Epithelial cell of esophagus (primary cell): ENCODE measurements at regions not wholly inside any gene's neighbourhood (a gene's known extent, or its start where the extent isn't known, plus 50 kb on each side); places are given as distances from the start of the nearest gene placed in this dataset.

ENCODE experiments used
- DNase-seq: peaks from one replicate; pipeline ENCODE4 v3.0.0; 2010; ENCODE audit warnings: low read depth
- H3K4me3 ChIP-seq: 2 replicates; pipeline ENCODE4 v1.5.1; 2011; ENCODE audit warnings: mild to moderate bottlenecking, low read length, control low read depth
- TF ChIP-seq, protein P1 (sequence below): IDR thresholded peaks from 2 replicates; pipeline ENCODE4 v1.5.1; 2011; ENCODE audit warnings: low read depth, mild to moderate bottlenecking, low read length, control low read depth, inconsistent platforms; ENCODE audit not compliant: insufficient read depth; ENCODE audit errors: missing control alignments

DNA sequence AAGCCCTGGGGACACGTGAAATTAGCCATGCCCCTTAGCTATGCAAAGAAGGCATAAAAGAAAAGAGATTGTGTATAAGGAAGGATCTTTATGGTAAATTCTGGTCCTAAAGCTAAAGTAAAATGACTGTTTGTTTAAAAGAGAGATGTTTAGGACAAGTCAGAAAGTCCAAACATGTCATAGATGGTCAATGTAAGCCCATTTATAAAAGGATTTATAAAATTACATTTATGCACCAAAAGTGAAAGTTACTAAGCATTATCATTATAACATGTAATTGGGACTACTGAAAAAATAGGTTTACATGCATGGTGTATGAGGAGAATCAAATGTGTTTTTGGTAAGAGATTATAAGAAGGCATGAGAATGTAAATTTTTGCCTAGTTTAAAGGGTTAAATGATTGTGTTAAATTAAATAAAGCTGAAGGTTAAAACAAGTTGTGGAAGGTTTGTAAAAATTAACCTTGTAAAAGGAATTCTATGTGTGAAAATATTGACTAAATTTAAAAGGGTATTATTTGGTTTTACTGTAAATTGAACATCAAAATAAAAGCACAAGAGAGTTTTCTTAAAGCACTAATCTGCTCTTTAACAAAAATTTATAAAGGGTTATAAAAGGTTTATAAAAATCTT lies 50.4 kb upstream of the TSPAN8 start:
- TF ChIP-seq, protein P1, sequence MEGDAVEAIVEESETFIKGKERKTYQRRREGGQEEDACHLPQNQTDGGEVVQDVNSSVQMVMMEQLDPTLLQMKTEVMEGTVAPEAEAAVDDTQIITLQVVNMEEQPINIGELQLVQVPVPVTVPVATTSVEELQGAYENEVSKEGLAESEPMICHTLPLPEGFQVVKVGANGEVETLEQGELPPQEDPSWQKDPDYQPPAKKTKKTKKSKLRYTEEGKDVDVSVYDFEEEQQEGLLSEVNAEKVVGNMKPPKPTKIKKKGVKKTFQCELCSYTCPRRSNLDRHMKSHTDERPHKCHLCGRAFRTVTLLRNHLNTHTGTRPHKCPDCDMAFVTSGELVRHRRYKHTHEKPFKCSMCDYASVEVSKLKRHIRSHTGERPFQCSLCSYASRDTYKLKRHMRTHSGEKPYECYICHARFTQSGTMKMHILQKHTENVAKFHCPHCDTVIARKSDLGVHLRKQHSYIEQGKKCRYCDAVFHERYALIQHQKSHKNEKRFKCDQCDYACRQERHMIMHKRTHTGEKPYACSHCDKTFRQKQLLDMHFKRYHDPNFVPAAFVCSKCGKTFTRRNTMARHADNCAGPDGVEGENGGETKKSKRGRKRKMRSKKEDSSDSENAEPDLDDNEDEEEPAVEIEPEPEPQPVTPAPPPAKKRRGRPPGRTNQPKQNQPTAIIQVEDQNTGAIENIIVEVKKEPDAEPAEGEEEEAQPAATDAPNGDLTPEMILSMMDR: no peak
- no peak for DNase-seq

More for the DNA sequence above, 50.4 kb upstream of the TSPAN8 start:
- H3K4me3 ChIP-seq: no peak overlapping the region
